Smooth muscle cell (in vitro differentiated cells): ENCODE measurements at regions not wholly inside any gene's neighbourhood (a gene's known extent, or its start where the extent isn't known, plus 50 kb on each side); places are given as distances from the start of the nearest gene placed in this dataset.

Experiments
- DNase-seq: peaks from one replicate; lab custom pipeline; 2025; ENCODE audit not compliant: unreplicated experiment; lab: John Stamatoyannopoulos, UW
- H2AFZ ChIP-seq: fragments of 200-600 bp; sonication (generic); 2 replicates; pipeline ENCODE4 v1.6.0; 2016; ENCODE audit warnings: antibody characterized with exemption, low read depth, mild to moderate bottlenecking
- H3F3A ChIP-seq: fragments of 200-600 bp; sonication (generic); 2 replicates; pipeline ENCODE4 v1.6.0; 2017; ENCODE audit warnings: antibody characterized with exemption, low read depth
- H3K27ac ChIP-seq: fragments of 200-600 bp; sonication (generic); 2 replicates; pipeline ENCODE4 v1.5.1; 2016; ENCODE audit warnings: low read depth, mild to moderate bottlenecking
- H3K27me3 ChIP-seq: fragments of 200-600 bp; sonication (generic); 2 replicates; pipeline ENCODE4 v1.6.1; 2016; ENCODE audit warnings: low read depth, mild to moderate bottlenecking
- H3K36me3 ChIP-seq: fragments of 200-600 bp; sonication (generic); 2 replicates; pipeline ENCODE4 v1.5.1; 2016; ENCODE audit warnings: low read depth
- H3K4me1 ChIP-seq: fragments of 200-600 bp; sonication (generic); 2 replicates; pipeline ENCODE4 v1.5.1; 2016; ENCODE audit warnings: low read depth
- H3K4me2 ChIP-seq: fragments of 200-600 bp; sonication (generic); 2 replicates; pipeline ENCODE4 v1.6.0; 2016; ENCODE audit warnings: mild to moderate bottlenecking
- H3K4me3 ChIP-seq: fragments of 200-600 bp; sonication (generic); 2 replicates; pipeline ENCODE4 v1.5.1; 2016; ENCODE audit warnings: mild to moderate bottlenecking
- H3K79me2 ChIP-seq: fragments of 200-600 bp; sonication (generic); 2 replicates; pipeline ENCODE4 v1.6.0; 2016; ENCODE audit warnings: low read depth, mild to moderate bottlenecking
- H3K9ac ChIP-seq: fragments of 200-600 bp; sonication (generic); 2 replicates; pipeline ENCODE4 v1.6.0; 2016; ENCODE audit warnings: low read depth
- H3K9me3 ChIP-seq: fragments of 200-600 bp; sonication (generic); replicated peaks from 2 replicates; pipeline ENCODE4 v1.5.1; 2016; ENCODE audit warnings: low read depth
- H4K20me1 ChIP-seq: fragments of 200-600 bp; sonication (generic); 2 replicates; pipeline ENCODE4 v1.6.0; 2016; ENCODE audit warnings: low read depth
- CTCF ChIP-seq: fragments of 200-600 bp; sonication (generic); IDR thresholded peaks from 2 replicates; pipeline ENCODE4 v1.5.1; 2017; ENCODE audit warnings: borderline replicate concordance, mild to moderate bottlenecking, antibody characterized with exemption; ENCODE audit not compliant: insufficient read depth, poor library complexity, severe bottlenecking
- WGBS: methylation state at CpG from one replicate; pipeline ENCODE4 v1.1.7; 2016; ENCODE audit warnings: low lambda C conversion rate; 5-methylcytosine and 5-hydroxymethylcytosine counted together

GRCh38 chr5:18975624-18976023 lies 1012.4 kb downstream of the CDH18 start:
- no peak for DNase-seq
- Histone ChIP-seq H2AFZ (no peak overlapping the region), H3K27me3 (no peaks in the 10 kb centered on the region), H4K20me1 (no peaks in the 10 kb centered on the region), H3K36me3 (no peaks in the 10 kb centered on the region), H3K27ac (no peak overlapping the region), H3K9me3 (no peaks in the 10 kb centered on the region), H3K4me3 (no peak overlapping the region), H3K9ac (no peak overlapping the region), H3K4me2 (no peak overlapping the region), H3K4me1 (no peaks in the 10 kb centered on the region), H3K79me2 (no peaks in the 10 kb centered on the region), H3F3A (no peaks in the 10 kb centered on the region)
- 74% methylated on average over 5 of the region's 5 CpGs for WGBS
- TF ChIP-seq CTCF, result no peak

DNA sequence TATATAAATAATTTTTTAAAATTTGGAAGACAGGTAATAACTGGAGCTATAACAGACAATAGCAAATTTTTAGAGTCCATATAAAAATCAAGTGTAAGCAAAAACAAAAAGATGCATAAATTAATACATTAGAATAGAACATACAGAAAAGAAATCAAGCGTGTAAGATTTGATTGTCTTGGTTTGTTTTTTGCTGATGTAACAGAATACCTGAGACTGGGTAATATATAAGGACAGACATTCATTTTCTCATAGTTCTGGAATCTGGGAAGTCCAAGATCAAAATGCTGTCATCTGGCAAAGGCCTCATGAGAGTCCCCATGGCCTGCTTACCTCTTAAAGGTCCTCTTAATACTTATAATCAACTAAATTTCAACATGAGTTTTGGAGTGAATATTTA lies 1010.1 kb downstream of the CDH18 start:
- Histone ChIP-seq H3K79me2 (no peaks in the 10 kb centered on the region), H3K4me1 (no peaks in the 10 kb centered on the region), H3K27ac (no peak overlapping the region), H3K4me2 (no peak overlapping the region), H3K27me3 (no peaks in the 10 kb centered on the region), H3K36me3 (no peaks in the 10 kb centered on the region), H2AFZ (no peak overlapping the region), H4K20me1 (no peaks in the 10 kb centered on the region), H3K9ac (no peak overlapping the region), H3K9me3 (no peaks in the 10 kb centered on the region), H3F3A (no peaks in the 10 kb centered on the region), H3K4me3 (no peak overlapping the region)
- no peak for DNase-seq
- no peak for TF ChIP-seq CTCF
- 100% methylated on average over 1 of the region's 1 CpG for WGBS

DNA sequence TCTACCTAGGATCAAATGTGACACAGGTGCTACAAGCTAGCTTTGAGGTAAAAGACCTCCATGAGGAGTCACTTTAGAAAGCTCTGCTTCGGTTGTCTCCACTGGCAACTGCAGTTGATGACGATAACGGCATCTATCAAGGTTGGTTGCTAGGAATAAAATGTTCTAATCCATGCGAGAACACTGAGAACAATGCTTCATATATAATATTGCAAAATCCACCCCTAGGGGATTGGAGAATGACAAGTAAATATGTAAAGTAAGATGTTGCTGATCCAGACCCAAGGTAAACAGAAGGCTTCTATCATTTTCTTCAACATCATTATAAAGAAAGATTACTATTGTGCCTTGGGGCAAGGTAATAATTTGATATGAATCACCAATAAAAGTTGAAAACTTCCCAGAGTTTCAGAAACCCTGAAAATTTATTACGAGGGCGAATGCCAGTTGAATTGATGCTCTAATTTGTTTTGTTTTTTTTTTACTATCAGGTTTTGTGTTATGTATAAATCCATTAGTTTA lies 1003.4 kb downstream of the CDH18 start:
- Histone ChIP-seq H3K4me3 (no peak overlapping the region), H3K9ac (no peak overlapping the region), H3F3A (no peaks in the 10 kb centered on the region), H2AFZ (no peak overlapping the region), H3K27me3 (no peaks in the 10 kb centered on the region), H3K79me2 (no peaks in the 10 kb centered on the region), H3K9me3 (no peaks in the 10 kb centered on the region), H3K4me1 (peaks cover 18% of the 10 kb centered on the region), H3K36me3 (no peaks in the 10 kb centered on the region), H3K27ac (no peak overlapping the region), H4K20me1 (no peaks in the 10 kb centered on the region), H3K4me2 (no peak overlapping the region)
- 93% methylated on average over 6 of the region's 6 CpGs for WGBS
- no peak for DNase-seq
- no peak for TF ChIP-seq CTCF

DNA sequence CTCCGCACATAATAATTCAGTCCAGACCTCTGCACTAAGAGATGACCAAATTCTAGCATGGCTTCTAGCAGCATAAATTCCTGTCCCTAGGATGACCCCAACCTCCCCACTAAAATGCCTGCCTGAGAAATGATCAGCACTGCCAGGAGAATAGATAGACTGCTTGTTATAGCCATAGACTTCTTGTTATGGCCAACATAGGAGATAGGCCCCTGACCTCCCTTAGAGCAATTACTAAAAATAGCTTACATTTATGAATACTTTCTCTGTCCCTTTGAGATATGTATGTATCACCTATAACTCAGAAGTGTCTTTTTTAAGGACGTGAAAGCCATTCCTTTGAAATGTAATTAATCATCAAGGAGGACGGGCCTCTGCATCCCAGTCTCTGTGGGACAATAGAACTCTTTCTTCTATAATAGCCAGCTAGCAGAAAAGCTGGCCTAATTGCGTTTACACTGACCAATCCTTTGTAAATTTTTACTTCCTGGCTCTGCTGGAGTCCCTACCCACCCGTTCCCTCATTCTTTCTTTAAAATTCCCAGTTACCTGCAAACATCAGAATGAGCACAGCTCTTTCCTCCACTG lies 1002.7 kb downstream of the CDH18 start:
- H3K9me3 ChIP-seq, result no peaks in the 10 kb centered on the region
- no peaks in the 10 kb centered on the region for H3K36me3 ChIP-seq
- no peaks in the 10 kb centered on the region for H4K20me1 ChIP-seq
- no peak overlapping the region for H3K4me3 ChIP-seq
- H3K79me2 ChIP-seq, result no peaks in the 10 kb centered on the region
- 57% methylated on average over 5 of the region's 5 CpGs for WGBS
- no peak overlapping the region for H3K9ac ChIP-seq
- no peak overlapping the region for H3K27ac ChIP-seq
- no peaks in the 10 kb centered on the region for H3K27me3 ChIP-seq
- H3F3A ChIP-seq, result no peaks in the 10 kb centered on the region
- no peak overlapping the region for H2AFZ ChIP-seq
- H3K4me2 ChIP-seq, result no peak overlapping the region
- peaks cover 18% of the 10 kb centered on the region for H3K4me1 ChIP-seq
- TF ChIP-seq CTCF, result no peak
- no peak for DNase-seq
